GM12873 (cell line): ENCODE measurements at regions not wholly inside any gene's neighbourhood (a gene's known extent, or its start where the extent isn't known, plus 50 kb on each side); places are given as distances from the start of the nearest gene placed in this dataset.

ENCODE experiments used
- CTCF ChIP-seq: IDR thresholded peaks from 2 replicates; pipeline ENCODE4 v1.5.1; 2012; ENCODE audit warnings: low read depth, mild to moderate bottlenecking, moderate library complexity, low read length, control low read depth; ENCODE audit not compliant: insufficient read depth; ENCODE audit errors: missing control alignments

GRCh38 chr7:119377861-119378260, 895.1 kb upstream of the KCND2 start:
- no peak for TF ChIP-seq CTCF

GRCh38 chr7:119382726-119383125, 890.2 kb upstream of the KCND2 start:
- no peak for TF ChIP-seq CTCF

- no peak for TF ChIP-seq CTCF
Measured at GRCh38 chr7:119395024-119395423, 878.0 kb upstream of the KCND2 start.

GRCh38 chr7:119397156-119397555, 875.8 kb upstream of the KCND2 start:
- no peak for TF ChIP-seq CTCF

- TF ChIP-seq CTCF = no peak
Measured at GRCh38 chr7:119408596-119408995, 864.4 kb upstream of the KCND2 start.

- no peak for TF ChIP-seq CTCF
Measured at GRCh38 chr7:119413314-119413805, 859.6 kb upstream of the KCND2 start.

- no peak for TF ChIP-seq CTCF
Measured at GRCh38 chr7:119415682-119416081, 857.3 kb upstream of the KCND2 start.
